GM12878 (cell line): ENCODE measurements at regions not wholly inside any gene's neighbourhood (a gene's known extent, or its start where the extent isn't known, plus 50 kb on each side); places are given as distances from the start of the nearest gene placed in this dataset.

Source experiments
- ATAC-seq: fragments of 200-7000 bp; cut with Tn5 transposase; 3 replicates; pipeline ENCODE4 v1.9.1; 2020; ENCODE audit warnings: mild to moderate bottlenecking, moderate library complexity
- BruUV-seq: library from RNA; stranded (reverse); fragments of 400-500 nt; replicated peaks from 2 replicates; lab custom pipeline; 2021; lab: Mats Ljungman, UMichigan
- CTCF ChIA-PET: fragments of 300-600 bp; sonication (Branson Sonifier 250); formaldehyde crosslinking; extraction: SDS; loops from one replicate; lab custom pipeline; 2021; ENCODE audit warnings: inconsistent platforms; lab: Yijun Ruan, JAX
- POLR2A ChIA-PET: fragments of 350-600 bp; formaldehyde crosslinking; extraction: SDS; loops from one replicate; lab custom pipeline; 2021; ENCODE audit warnings: inconsistent platforms; lab: Charles Lee
- RAD21 ChIA-PET: fragments of 300-600 bp; sonication (Branson Sonifier 250); formaldehyde crosslinking; loops from one replicate; lab custom pipeline; 2023; ENCODE audit warnings: antibody characterized with exemption; ENCODE audit not compliant: unreplicated experiment; lab: Charles Lee
- SMC1A ChIA-PET: fragments of 300-600 bp; sonication (Branson Sonifier 250); formaldehyde crosslinking; loops from one replicate; lab custom pipeline; 2023; ENCODE audit not compliant: unreplicated experiment, uncharacterized antibody; lab: Charles Lee
- DNase-seq: peaks from one replicate; pipeline ENCODE4 v3.0.0-alpha.2; 2011; ENCODE audit warnings: low read depth, low spot score
- FAIRE-seq: peaks from 3 replicates; lab custom pipeline; 2011; peaks lifted over from hg19 to GRCh38; lab: Jason Lieb, UNC
- H2AFZ ChIP-seq: 2 replicates; pipeline ENCODE4 v1.6.0; 2011; ENCODE audit warnings: low read depth, low read length, control low read depth; ENCODE audit not compliant: control insufficient read depth
- H3K27ac ChIP-seq: 2 replicates; pipeline ENCODE4 v1.5.1; 2011; ENCODE audit warnings: control low read depth; ENCODE audit not compliant: control insufficient read depth, insufficient read depth
- H3K27me3 ChIP-seq, 2 experiments: replicated peaks in 1 of 2; 2 replicates each; pipeline versions ENCODE4 v1.6.0 to v1.6.1; 2011; ENCODE audit warnings: low read length in 1 of 2; ENCODE audit not compliant: control insufficient read depth in 2 of 2, insufficient read depth in 2 of 2
- H3K36me3 ChIP-seq, 2 experiments: 2 replicates each; pipeline ENCODE4 v1.5.1; 2011; ENCODE audit warnings: low read length in 1 of 2; ENCODE audit not compliant: control insufficient read depth in 2 of 2, insufficient read depth in 2 of 2
- H3K4me1 ChIP-seq: 2 replicates; pipeline ENCODE4 v1.6.1; 2011; ENCODE audit warnings: mild to moderate bottlenecking, low read length, moderate library complexity, mixed read lengths; ENCODE audit not compliant: control insufficient read depth, insufficient read depth
- H3K4me2 ChIP-seq: 2 replicates; pipeline ENCODE4 v1.6.0; 2011; ENCODE audit warnings: control low read depth; ENCODE audit not compliant: control insufficient read depth, insufficient read depth
- H3K4me3 ChIP-seq: fragments of 200-600 bp; sonication (generic); 2 replicates; pipeline ENCODE4 v1.5.1; 2016
- H3K79me2 ChIP-seq: 2 replicates; pipeline ENCODE4 v1.6.0; 2011; ENCODE audit warnings: low read length; ENCODE audit not compliant: control insufficient read depth, insufficient read depth
- H3K9ac ChIP-seq: 2 replicates; pipeline ENCODE4 v1.8.0; 2011; ENCODE audit warnings: low read length, control low read depth, mixed read lengths; ENCODE audit not compliant: control insufficient read depth, insufficient read depth
- H3K9me3 ChIP-seq: replicated peaks from 3 replicates; pipeline ENCODE4 v1.5.1; 2011; ENCODE audit warnings: mild to moderate bottlenecking, low read length; ENCODE audit not compliant: control insufficient read depth, insufficient read depth
- H4K20me1 ChIP-seq: 2 replicates; pipeline ENCODE4 v1.6.0; 2011; ENCODE audit not compliant: control insufficient read depth, insufficient read depth
- CHD2 ChIP-seq: IDR thresholded peaks from 2 replicates; pipeline ENCODE4 v1.6.1; 2011; ENCODE audit warnings: low read depth, low read length, improper control_type of control experiment, borderline replicate concordance
- CREM ChIP-seq: IDR thresholded peaks from 2 replicates; pipeline ENCODE4 v1.6.1; 2014; ENCODE audit warnings: antibody characterized with exemption, low read depth
- FOS ChIP-seq: IDR thresholded peaks from 3 replicates; pipeline ENCODE4 v1.6.1; 2011; ENCODE audit warnings: borderline replicate concordance; ENCODE audit not compliant: insufficient read length; ENCODE audit errors: extremely low read depth
- FOXM1 ChIP-seq: IDR thresholded peaks from 2 replicates; pipeline ENCODE4 v1.6.1; 2012; ENCODE audit warnings: low read depth, mild to moderate bottlenecking, inconsistent platforms, low read length, moderate library complexity
- IKZF2 ChIP-seq, 2 experiments: fragments of 450-650 bp; IDR thresholded peaks; 2 replicates each; pipeline ENCODE4 v1.6.1; 2017; ENCODE audit warnings: mild to moderate bottlenecking in 2 of 2, moderate library complexity in 2 of 2
- MEF2A ChIP-seq: IDR thresholded peaks from 2 replicates; pipeline ENCODE4 v1.6.1; 2011; ENCODE audit warnings: low read depth, mild to moderate bottlenecking, low read length, moderate library complexity; ENCODE audit not compliant: insufficient read depth
- NBN ChIP-seq: fragments of 450-650 bp; IDR thresholded peaks from 2 replicates; pipeline ENCODE4 v1.6.1; 2016
- NFYA ChIP-seq: IDR thresholded peaks from 2 replicates; pipeline ENCODE4 v1.6.1; 2011; ENCODE audit warnings: low read depth, mild to moderate bottlenecking, low read length, improper control_type of control experiment, borderline replicate concordance
- NR2C2 ChIP-seq: IDR thresholded peaks from 2 replicates; pipeline ENCODE4 v1.6.1; 2011; ENCODE audit warnings: borderline replicate concordance, low read depth; ENCODE audit not compliant: control insufficient read depth, insufficient read length
- RAD21 ChIP-seq: IDR thresholded peaks from 2 replicates; pipeline ENCODE4 v1.6.1; 2011; ENCODE audit warnings: mild to moderate bottlenecking, low read depth, low read length, moderate library complexity; ENCODE audit not compliant: insufficient read depth
- RUNX3 ChIP-seq: IDR thresholded peaks from 2 replicates; pipeline ENCODE4 v1.6.1; 2012; ENCODE audit warnings: low read length, inconsistent platforms
- SIX5 ChIP-seq: IDR thresholded peaks from 2 replicates; pipeline ENCODE4 v1.6.1; 2011; ENCODE audit warnings: mild to moderate bottlenecking, low read depth, low read length, moderate library complexity; ENCODE audit not compliant: severe bottlenecking
- SP1 ChIP-seq: IDR thresholded peaks from one replicate; pipeline ENCODE4 v1.6.1; 2011; ENCODE audit warnings: low read depth, low read length
- SREBF2 ChIP-seq: IDR thresholded peaks from 2 replicates; pipeline ENCODE4 v1.6.1; 2012; ENCODE audit warnings: mild to moderate bottlenecking, low read length
- WGBS: methylation state at CpG from one replicate; pipeline ENCODE4 v1.1.6; 2016; ENCODE audit warnings: low lambda C conversion rate; ENCODE audit not compliant: insufficient replicate concordance, insufficient coverage; ENCODE audit errors: missing lambda C conversion rate; 5-methylcytosine and 5-hydroxymethylcytosine counted together
- in situ Hi-C: fragments of 300-500 bp; cut with MboI; formaldehyde crosslinking; loops from 9 replicates; pipeline ENCODE4 v1.14.3; 2018; ENCODE audit warnings: mixed read lengths
- intact Hi-C: fragments of 100-400 bp; cut with micrococcal nuclease; formaldehyde crosslinking; loops from one replicate; pipeline ENCODE4 v1.14.2; 2022; ENCODE audit not compliant: unreplicated experiment
- TF ChIP-seq, protein P1 (sequence below): fragments of 450-650 bp; IDR thresholded peaks from 2 replicates; pipeline ENCODE4 v1.6.1; 2017; ENCODE audit warnings: antibody characterized with exemption, mild to moderate bottlenecking, moderate library complexity

DNA sequence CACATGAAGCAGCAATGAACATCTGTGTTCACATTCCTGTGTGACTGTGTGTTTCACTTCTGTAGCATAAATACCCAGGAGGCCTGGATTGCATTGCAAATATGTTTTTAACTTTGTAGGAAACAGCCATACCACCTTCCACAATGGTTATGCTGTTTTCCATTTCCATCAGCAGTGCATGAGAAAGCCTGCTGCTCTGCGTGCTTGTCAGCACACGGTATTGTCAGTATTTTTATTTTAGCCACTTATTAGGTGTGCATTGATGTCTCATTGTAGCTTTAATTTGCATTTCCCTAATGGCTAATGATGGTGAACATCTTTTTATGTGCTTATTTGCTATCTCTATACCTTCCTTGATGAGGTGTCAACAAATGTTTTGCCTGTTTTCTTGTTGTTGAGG, 355.9 kb downstream of the TRIML1 start:
- intact Hi-C loops: no loop called here

More for the DNA sequence above, 355.9 kb downstream of the TRIML1 start:
- Histone ChIP-seq H3K9me3 (no peaks in the 10 kb centered on the region), H3K9ac (no peak overlapping the region), H3K27ac (no peak overlapping the region), H3K4me3 (no peak overlapping the region), H3K4me1 (no peaks in the 10 kb centered on the region), H3K79me2 (no peaks in the 10 kb centered on the region), H2AFZ (no peak overlapping the region), H3K4me2 (no peak overlapping the region), H3K27me3 (no peaks in the 10 kb centered on the region), H4K20me1 (no peaks in the 10 kb centered on the region), H3K36me3 (no peaks in the 10 kb centered on the region)
- in situ Hi-C loops: no loop called here
- ChIA-PET CTCF (no interaction called here), RAD21 (no interaction called here), SMC1A (no interaction called here), POLR2A (no interaction called here)
- DNase-seq (no peak), FAIRE-seq (no peak), ATAC-seq (no peak)
- no TSS peak for BruUV-seq
- 71% methylated on average over 2 of the region's 2 CpGs for WGBS
- TF ChIP-seq CREM (no peak), FOXM1 (no peak), FOS (no peak), NR2C2 (no peak), NBN (no peak), MEF2A (no peak), SP1 (no peak), RUNX3 (no peak), RAD21 (no peak), SIX5 (no peak), IKZF2 (IDR thresholded peaks at IDR 0.05) (no peak), CHD2 (no peak), NFYA (no peak), SREBF2 (no peak)
- TF ChIP-seq, protein P1, sequence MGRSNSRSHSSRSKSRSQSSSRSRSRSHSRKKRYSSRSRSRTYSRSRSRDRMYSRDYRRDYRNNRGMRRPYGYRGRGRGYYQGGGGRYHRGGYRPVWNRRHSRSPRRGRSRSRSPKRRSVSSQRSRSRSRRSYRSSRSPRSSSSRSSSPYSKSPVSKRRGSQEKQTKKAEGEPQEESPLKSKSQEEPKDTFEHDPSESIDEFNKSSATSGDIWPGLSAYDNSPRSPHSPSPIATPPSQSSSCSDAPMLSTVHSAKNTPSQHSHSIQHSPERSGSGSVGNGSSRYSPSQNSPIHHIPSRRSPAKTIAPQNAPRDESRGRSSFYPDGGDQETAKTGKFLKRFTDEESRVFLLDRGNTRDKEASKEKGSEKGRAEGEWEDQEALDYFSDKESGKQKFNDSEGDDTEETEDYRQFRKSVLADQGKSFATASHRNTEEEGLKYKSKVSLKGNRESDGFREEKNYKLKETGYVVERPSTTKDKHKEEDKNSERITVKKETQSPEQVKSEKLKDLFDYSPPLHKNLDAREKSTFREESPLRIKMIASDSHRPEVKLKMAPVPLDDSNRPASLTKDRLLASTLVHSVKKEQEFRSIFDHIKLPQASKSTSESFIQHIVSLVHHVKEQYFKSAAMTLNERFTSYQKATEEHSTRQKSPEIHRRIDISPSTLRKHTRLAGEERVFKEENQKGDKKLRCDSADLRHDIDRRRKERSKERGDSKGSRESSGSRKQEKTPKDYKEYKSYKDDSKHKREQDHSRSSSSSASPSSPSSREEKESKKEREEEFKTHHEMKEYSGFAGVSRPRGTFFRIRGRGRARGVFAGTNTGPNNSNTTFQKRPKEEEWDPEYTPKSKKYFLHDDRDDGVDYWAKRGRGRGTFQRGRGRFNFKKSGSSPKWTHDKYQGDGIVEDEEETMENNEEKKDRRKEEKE: no peak
